Ascending aorta (tissue), 2 donors: ENCODE measurements at regions not wholly inside any gene's neighbourhood (a gene's known extent, or its start where the extent isn't known, plus 50 kb on each side); places are given as distances from the start of the nearest gene placed in this dataset.

Experiments used
- DNase-seq, 2 donors: peaks; one replicate each; pipeline ENCODE4 v3.0.0-alpha.2; 2019; ENCODE audit warnings: low spot score in 2 of 2
- H3K27ac ChIP-seq, 2 donors: fragments of 200-600 bp; sonication (generic); one replicate each; pipeline ENCODE4 v1.5.1; 2016 to 2017; ENCODE audit warnings: mild to moderate bottlenecking in 1 of 2
- H3K27me3 ChIP-seq: fragments of 200-600 bp; sonication (generic); one replicate; pipeline ENCODE4 v1.5.1; 2017
- H3K36me3 ChIP-seq, 2 donors: fragments of 200-600 bp; sonication (generic); one replicate each; pipeline ENCODE4 v1.5.1; 2016
- H3K4me1 ChIP-seq, 2 donors: fragments of 200-600 bp; sonication (generic); one replicate each; pipeline ENCODE4 v1.5.1; 2016 to 2017; ENCODE audit warnings: mild to moderate bottlenecking in 1 of 2
- H3K4me3 ChIP-seq, 2 donors: fragments of 200-600 bp; sonication (generic); one replicate each; pipeline ENCODE4 v1.5.1; 2016 to 2017; ENCODE audit warnings: mild to moderate bottlenecking in 1 of 2
- H3K9me3 ChIP-seq, 2 donors: fragments of 200-600 bp; sonication (generic); one replicate each; pipeline ENCODE4 v1.5.1; 2016
- CTCF ChIP-seq, 3 experiments: fragments of 200-600 bp in 2 of 3; fragments of 450-650 bp in 1 of 3; sonication (generic) in 2 of 3; IDR thresholded peaks; one replicate each; pipeline ENCODE4 v1.5.1; 2016 to 2019; ENCODE audit warnings: antibody characterized with exemption in 3 of 3, mild to moderate bottlenecking in 1 of 3, moderate library complexity in 1 of 3
- intact Hi-C: fragments of 100-400 bp; cut with DNase I; formaldehyde crosslinking; loops from one replicate; pipeline ENCODE4 v1.15.1; 2023

GRCh38 chr2:186273953-186274352 lies 212.1 kb upstream of the ZC3H15 start:
- no peaks in the 10 kb centered on the region for H3K36me3 ChIP-seq
- no peak overlapping the region for H3K4me3 ChIP-seq
- no peak for DNase-seq
- no peak overlapping the region for H3K27ac ChIP-seq
- H3K4me1 ChIP-seq, result no peaks in the 10 kb centered on the region
- no peak for TF ChIP-seq CTCF (IDR thresholded peaks at IDR 0.05)
- H3K9me3 ChIP-seq, result peaks cover 0 to 8% of the 10 kb centered on the region in 2 donors
- H3K27me3 ChIP-seq, result no peaks in the 10 kb centered on the region
- intact Hi-C loops, result no loop called here

DNA sequence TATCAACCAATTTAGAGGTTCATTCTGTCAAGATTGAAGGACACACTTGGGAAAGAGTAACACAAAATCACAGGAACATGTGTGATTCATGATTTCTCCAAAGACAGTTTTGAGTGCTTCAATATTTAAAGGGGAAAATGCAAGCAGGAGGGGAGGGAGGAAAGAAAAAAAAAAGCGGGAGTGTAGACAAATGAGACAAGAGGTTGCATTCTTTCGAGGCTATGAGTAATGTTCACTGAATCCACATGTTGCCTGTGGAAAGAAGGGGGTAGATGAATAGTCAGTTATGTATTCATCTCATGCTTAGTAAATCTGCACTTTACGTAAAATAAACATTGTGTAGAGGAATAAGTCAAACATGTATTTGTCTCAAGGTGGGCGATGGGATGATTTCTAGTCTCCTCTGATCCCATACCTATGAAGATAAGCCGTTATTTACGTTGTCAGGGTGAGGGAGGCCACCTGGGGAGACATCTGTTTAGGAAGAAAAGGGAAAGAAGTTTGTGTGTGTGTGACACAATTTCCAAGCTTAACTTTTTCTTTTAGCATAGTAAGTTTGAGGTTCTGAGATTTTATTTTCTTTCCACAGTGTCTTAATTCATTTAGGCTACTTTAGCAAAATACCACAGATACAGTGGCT lies 211.0 kb upstream of the ZC3H15 start:
- Histone ChIP-seq H3K27me3 (no peaks in the 10 kb centered on the region), H3K4me1 (no peaks in the 10 kb centered on the region), H3K36me3 (no peaks in the 10 kb centered on the region), H3K9me3 (peaks cover 0 to 9% of the 10 kb centered on the region in 2 donors), H3K4me3 (no peak overlapping the region), H3K27ac (no peak overlapping the region)
- intact Hi-C loops, result no loop called here
- no peak for DNase-seq
- TF ChIP-seq CTCF (IDR thresholded peaks at IDR 0.05), result no peak

DNA sequence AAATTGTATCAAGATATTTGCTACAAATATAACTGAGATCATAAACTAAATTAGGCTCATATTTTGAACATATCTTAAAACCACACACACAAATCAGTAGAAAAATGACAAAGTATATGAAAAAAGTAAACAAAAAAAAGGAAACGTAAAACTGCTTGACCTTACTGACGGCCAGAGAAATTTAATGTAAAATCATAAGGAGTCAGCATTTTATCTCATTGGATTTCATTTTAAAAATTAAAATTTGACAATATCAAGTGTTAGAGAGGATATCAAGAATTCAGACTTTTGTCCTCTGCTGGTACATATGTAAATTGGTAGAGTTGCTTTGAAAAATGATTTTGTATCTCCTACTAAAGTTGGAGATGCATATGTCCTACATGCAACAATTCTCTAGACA lies 209.2 kb upstream of the ZC3H15 start:
- H3K9me3 ChIP-seq, result peaks cover 0 to 16% of the 10 kb centered on the region in 2 donors
- no peak for TF ChIP-seq CTCF (IDR thresholded peaks at IDR 0.05)

DNA sequence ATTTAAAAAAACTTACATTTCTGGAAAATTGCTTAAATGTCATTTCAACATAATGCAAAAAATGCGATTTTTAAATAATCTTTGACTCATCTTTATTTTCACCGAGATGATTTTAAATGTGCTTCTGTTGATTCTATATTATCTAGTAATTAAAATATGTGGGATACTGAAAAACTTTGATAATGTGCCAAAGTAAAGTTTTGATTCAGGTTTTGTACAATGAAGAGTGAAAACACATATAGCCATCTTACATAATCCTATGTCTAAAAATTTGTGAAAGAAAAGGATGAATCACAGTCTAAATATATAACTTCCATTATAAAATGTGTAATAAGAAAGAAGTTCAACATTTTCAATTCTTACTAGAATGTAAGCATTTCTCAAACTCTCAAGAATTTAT lies 204.3 kb upstream of the ZC3H15 start:
- Histone ChIP-seq H3K9me3 (peaks cover 0 to 10% of the 10 kb centered on the region in 2 donors), H3K4me1 (no peaks in the 10 kb centered on the region), H3K36me3 (no peaks in the 10 kb centered on the region), H3K27me3 (no peaks in the 10 kb centered on the region), H3K4me3 (no peak overlapping the region), H3K27ac (no peak overlapping the region)
- TF ChIP-seq CTCF (IDR thresholded peaks at IDR 0.05), result no peak
- intact Hi-C loops, result no loop called here
- DNase-seq, result no peak

More for the DNA sequence above, 209.2 kb upstream of the ZC3H15 start:
- no peak for DNase-seq
- Histone ChIP-seq H3K27ac (no peak overlapping the region), H3K27me3 (no peaks in the 10 kb centered on the region), H3K4me3 (no peak overlapping the region), H3K4me1 (no peaks in the 10 kb centered on the region), H3K36me3 (no peaks in the 10 kb centered on the region)
- intact Hi-C loops, result no loop called here

- Histone ChIP-seq H3K9me3 (no peaks in the 10 kb centered on the region), H3K4me3 (no peak overlapping the region), H3K27me3 (no peaks in the 10 kb centered on the region), H3K4me1 (no peaks in the 10 kb centered on the region), H3K27ac (no peak overlapping the region), H3K36me3 (no peaks in the 10 kb centered on the region)
- no peak for DNase-seq
- intact Hi-C loops, result no loop called here
- no peak for TF ChIP-seq CTCF (IDR thresholded peaks at IDR 0.05)
Measured at GRCh38 chr2:186294248-186294888, 191.7 kb upstream of the ZC3H15 start.
